Uterus (tissue), 2 donors: ENCODE measurements at regions not wholly inside any gene's neighbourhood (a gene's known extent, or its start where the extent isn't known, plus 50 kb on each side); places are given as distances from the start of the nearest gene placed in this dataset.

Experiments used
- POLR2A ChIP-seq, 2 donors: fragments of 450-650 bp; IDR thresholded peaks; one replicate each; pipeline ENCODE4 v1.6.1; 2016; ENCODE audit warnings: antibody characterized with exemption in 2 of 2, mild to moderate bottlenecking in 1 of 2, moderate library complexity in 1 of 2
- TF ChIP-seq, protein P1 (sequence below), 4 experiments: fragments of 200-600 bp in 2 of 4; fragments of 450-650 bp in 2 of 4; sonication (generic) in 2 of 4; IDR thresholded peaks; one replicate each; pipeline ENCODE4 v1.5.1; 2016 to 2019; ENCODE audit warnings: antibody characterized with exemption in 4 of 4, mild to moderate bottlenecking in 2 of 4, moderate library complexity in 1 of 4

DNA sequence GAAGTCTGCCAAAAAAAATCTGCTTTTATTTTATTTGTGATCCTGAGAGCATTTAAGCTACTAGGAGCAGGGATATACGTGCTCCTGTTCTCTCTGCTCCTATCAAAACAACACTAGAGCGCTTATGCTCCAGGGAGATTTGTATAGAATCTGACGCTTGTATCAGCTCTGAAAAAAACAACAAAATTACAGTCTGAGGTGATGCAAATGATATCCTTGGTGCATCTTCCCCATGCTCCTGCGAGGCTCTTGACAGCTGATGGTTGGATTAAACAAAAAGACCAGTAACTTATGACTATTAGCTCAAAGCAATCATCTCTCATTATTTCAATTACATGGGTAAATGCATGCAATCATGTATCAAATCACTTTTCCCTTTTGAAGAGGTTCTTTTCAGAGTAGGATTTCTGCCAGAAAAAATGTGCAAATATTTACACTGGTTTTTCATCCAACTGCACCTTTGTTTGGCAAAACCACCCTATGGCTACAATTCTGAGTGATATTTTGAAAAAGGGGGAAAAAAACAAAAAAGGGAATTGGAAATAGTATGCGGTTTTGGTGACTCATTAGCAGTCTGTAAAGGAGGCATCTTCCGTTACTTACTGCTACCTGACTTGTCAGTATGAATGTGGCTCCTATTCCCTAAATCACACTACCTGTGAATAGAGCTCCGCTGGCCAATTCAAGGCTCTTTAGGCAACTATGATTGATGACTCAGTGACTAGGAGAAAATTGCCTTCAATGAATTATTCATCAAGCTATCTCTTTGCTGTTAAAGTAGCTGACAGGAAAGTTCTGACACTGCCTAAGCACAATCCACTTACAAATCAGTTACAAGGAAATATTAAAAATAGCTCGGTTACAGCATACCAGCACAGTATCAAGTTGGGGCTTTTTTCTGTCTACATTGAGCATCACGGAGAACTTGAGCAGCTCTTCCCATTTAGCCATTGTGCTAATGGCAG, 450.0 kb downstream of the FOXG1 start:
- TF ChIP-seq, protein P1, sequence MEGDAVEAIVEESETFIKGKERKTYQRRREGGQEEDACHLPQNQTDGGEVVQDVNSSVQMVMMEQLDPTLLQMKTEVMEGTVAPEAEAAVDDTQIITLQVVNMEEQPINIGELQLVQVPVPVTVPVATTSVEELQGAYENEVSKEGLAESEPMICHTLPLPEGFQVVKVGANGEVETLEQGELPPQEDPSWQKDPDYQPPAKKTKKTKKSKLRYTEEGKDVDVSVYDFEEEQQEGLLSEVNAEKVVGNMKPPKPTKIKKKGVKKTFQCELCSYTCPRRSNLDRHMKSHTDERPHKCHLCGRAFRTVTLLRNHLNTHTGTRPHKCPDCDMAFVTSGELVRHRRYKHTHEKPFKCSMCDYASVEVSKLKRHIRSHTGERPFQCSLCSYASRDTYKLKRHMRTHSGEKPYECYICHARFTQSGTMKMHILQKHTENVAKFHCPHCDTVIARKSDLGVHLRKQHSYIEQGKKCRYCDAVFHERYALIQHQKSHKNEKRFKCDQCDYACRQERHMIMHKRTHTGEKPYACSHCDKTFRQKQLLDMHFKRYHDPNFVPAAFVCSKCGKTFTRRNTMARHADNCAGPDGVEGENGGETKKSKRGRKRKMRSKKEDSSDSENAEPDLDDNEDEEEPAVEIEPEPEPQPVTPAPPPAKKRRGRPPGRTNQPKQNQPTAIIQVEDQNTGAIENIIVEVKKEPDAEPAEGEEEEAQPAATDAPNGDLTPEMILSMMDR (IDR thresholded peaks at IDR 0.05): no peak
- TF ChIP-seq POLR2A (IDR thresholded peaks at IDR 0.05): no peak
